Spleen (tissue), 7 donors: ENCODE measurements at regions not wholly inside any gene's neighbourhood (a gene's known extent, or its start where the extent isn't known, plus 50 kb on each side); places are given as distances from the start of the nearest gene placed in this dataset.

Source experiments
- CTCF ChIP-seq, 11 experiments: fragments of 200-600 bp in 7 of 11; fragments of 450-650 bp in 4 of 11; sonication (generic) in 4 of 11; IDR thresholded peaks in 8 of 11; conservative IDR thresholded peaks in 3 of 11; 1 replicate in 7 of 11; 2 replicates in 4 of 11; pipeline versions ENCODE4 v1.4.0 to v1.8.0; 2016 to 2021; ENCODE audit warnings: antibody characterized with exemption in 11 of 11, inconsistent platforms in 4 of 11, mild to moderate bottlenecking in 1 of 11
- POLR2A ChIP-seq, 3 donors: fragments of 450-650 bp; IDR thresholded peaks; one replicate each; pipeline ENCODE4 v1.5.1; 2017; ENCODE audit warnings: antibody characterized with exemption in 3 of 3, mild to moderate bottlenecking in 1 of 3
- POLR2AphosphoS5 ChIP-seq, 3 donors: sonication (generic); formaldehyde crosslinking; IDR thresholded peaks; one replicate each; pipeline ENCODE4 v1.5.1; 2017; ENCODE audit warnings: antibody characterized with exemption in 3 of 3
- donor health status: DM: no; HTN: no; CAD: no; lungs with moderate emphysema.
- donor health status: DM: no; HTN: no; CAD: no.
- donor health status: DM: no; HTN: no; CAD: no.

GRCh38 chr16:85192238-85193114 is 80.2 kb upstream of the CIBAR2 start:
- TF ChIP-seq POLR2A (IDR thresholded peaks at IDR 0.05), result no peak
- no peak for TF ChIP-seq CTCF (IDR thresholded peaks at IDR 0.05 in 8 of 11, conservative IDR thresholded peaks at IDR 0.05 in 3 of 11)
- no peak for TF ChIP-seq POLR2AphosphoS5 (IDR thresholded peaks at IDR 0.05)
